ENCODE measurements at regions not wholly inside any gene's neighbourhood (a gene's known extent, or its start where the extent isn't known, plus 50 kb on each side); places are given as distances from the start of the nearest gene placed in this dataset.

DNA sequence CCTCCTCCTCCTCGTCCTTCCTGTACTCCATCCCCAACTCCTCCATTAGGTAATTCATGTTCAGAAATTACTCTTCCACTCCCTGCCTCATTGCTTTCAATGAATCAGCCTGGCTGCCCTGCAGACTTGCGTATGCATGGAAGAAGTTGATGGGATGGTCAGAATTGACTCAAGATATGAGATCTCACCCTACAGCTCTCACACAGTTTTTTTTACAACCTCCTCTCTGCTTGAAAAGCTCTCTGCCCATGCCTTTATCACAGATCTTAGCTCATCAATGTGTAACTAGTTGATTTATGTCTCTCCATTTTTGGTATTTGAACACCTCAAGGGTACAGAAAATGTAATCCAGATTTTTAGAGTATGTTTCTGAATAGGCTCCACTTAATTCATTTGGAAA, 506.9 kb downstream of the TBC1D4 start:
- H3K36me3 ChIP-seq (ENCODE audit: control insufficient read depth in 2 of 2, insufficient read depth in 2 of 2, low read length in 2 of 2): no peaks in the 10 kb centered on the region
- H3K4me1 ChIP-seq (ENCODE audit: control insufficient read depth in 2 of 2, insufficient read depth in 2 of 2, low read length in 2 of 2): no peaks in the 10 kb centered on the region
- no peak overlapping the region for H3K9ac ChIP-seq (ENCODE audit: low read depth in 1 of 2, low read length in 2 of 2)
- no peaks in the 10 kb centered on the region for H3K27me3 ChIP-seq (ENCODE audit: control insufficient read depth in 2 of 2, insufficient read depth in 2 of 2, low read length in 2 of 2)
- H3K27ac ChIP-seq (ENCODE audit: low read depth in 2 of 2, low read length in 2 of 2): no peak overlapping the region
- H3K4me3 ChIP-seq (ENCODE audit: low read length in 2 of 2): no peak overlapping the region
- no peaks in the 10 kb centered on the region for H3K9me3 ChIP-seq (ENCODE audit: control insufficient read depth in 2 of 2, low read length in 2 of 2)

DNA sequence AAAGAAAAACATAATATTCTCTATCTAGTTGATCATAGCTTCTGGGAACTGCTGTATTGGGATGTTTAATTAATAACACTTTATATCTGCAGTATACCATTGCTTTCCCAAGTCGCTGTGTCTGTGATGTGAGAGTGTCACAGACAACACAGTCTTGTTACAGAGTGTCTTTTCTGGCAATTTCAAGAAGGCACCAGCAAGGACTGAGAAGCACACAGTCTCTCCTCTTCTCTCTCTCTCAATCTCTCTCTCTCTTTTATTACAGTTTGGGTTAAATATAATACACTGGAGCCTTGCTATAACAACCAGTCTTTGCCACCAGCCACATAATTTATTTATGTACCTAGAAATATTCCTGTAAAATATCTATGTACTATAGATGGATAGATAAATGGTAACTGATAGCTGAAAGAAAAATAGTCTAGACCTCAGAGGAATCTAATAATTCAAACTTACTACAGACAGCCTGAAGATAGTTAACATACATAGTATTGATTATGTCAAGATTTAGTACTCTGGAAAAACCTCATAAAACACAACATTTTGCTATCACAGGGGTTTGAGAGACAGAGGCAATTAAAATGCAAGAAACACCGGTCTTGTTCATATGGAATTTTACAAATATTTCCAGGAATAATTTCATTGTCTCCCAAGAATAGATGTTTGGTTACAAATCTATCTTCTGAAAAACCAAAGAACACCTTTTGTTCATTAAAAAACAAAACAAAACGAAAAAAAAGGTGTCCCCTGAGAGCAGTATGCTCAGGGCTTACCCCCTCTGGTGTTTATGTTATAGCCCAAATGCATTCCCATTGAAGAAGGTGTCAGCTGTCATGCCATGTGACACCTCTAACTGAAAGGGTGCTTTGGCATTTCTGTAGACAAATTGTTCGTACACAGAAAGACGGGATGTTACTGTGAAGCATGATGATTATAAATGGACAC, 507.8 kb downstream of the TBC1D4 start:
- Histone ChIP-seq H3K9me3 (ENCODE audit: control insufficient read depth in 2 of 2, low read length in 2 of 2) (no peaks in the 10 kb centered on the region), H3K4me1 (ENCODE audit: control insufficient read depth in 2 of 2, insufficient read depth in 2 of 2, low read length in 2 of 2) (no peaks in the 10 kb centered on the region), H3K27me3 (ENCODE audit: control insufficient read depth in 2 of 2, insufficient read depth in 2 of 2, low read length in 2 of 2) (no peaks in the 10 kb centered on the region), H3K9ac (ENCODE audit: low read depth in 1 of 2, low read length in 2 of 2) (no peak overlapping the region), H3K4me3 (ENCODE audit: low read length in 2 of 2) (no peak overlapping the region), H3K36me3 (ENCODE audit: control insufficient read depth in 2 of 2, insufficient read depth in 2 of 2, low read length in 2 of 2) (no peaks in the 10 kb centered on the region), H3K27ac (ENCODE audit: low read depth in 2 of 2, low read length in 2 of 2) (no peak overlapping the region)

GRCh38 chr13:74969419-74969818, 512.5 kb downstream of the TBC1D4 start:
- H3K9me3 ChIP-seq (ENCODE audit: control insufficient read depth in 2 of 2, low read length in 2 of 2): no peaks in the 10 kb centered on the region
- no peak overlapping the region for H3K4me3 ChIP-seq (ENCODE audit: low read length in 2 of 2)

GRCh38 chr13:74966814-74967424, 515.0 kb downstream of the TBC1D4 start:
- Histone ChIP-seq H3K27me3 (ENCODE audit: control insufficient read depth in 2 of 2, insufficient read depth in 2 of 2, low read length in 2 of 2) (no peaks in the 10 kb centered on the region), H3K36me3 (ENCODE audit: control insufficient read depth in 2 of 2, insufficient read depth in 2 of 2, low read length in 2 of 2) (no peaks in the 10 kb centered on the region), H3K27ac (ENCODE audit: low read depth in 2 of 2, low read length in 2 of 2) (no peak overlapping the region)

More at GRCh38 chr13:74969419-74969818, 512.5 kb downstream of the TBC1D4 start:
- no peak overlapping the region for H3K9ac ChIP-seq (ENCODE audit: low read depth in 1 of 2, low read length in 2 of 2)
- H3K36me3 ChIP-seq (ENCODE audit: control insufficient read depth in 2 of 2, insufficient read depth in 2 of 2, low read length in 2 of 2): no peaks in the 10 kb centered on the region
- no peaks in the 10 kb centered on the region for H3K4me1 ChIP-seq (ENCODE audit: control insufficient read depth in 2 of 2, insufficient read depth in 2 of 2, low read length in 2 of 2)
- no peak overlapping the region for H3K27ac ChIP-seq (ENCODE audit: low read depth in 2 of 2, low read length in 2 of 2)
- H3K27me3 ChIP-seq (ENCODE audit: control insufficient read depth in 2 of 2, insufficient read depth in 2 of 2, low read length in 2 of 2): no peaks in the 10 kb centered on the region

GRCh38 chr13:74966275-74966674, 515.7 kb downstream of the TBC1D4 start:
- Histone ChIP-seq H3K27ac (ENCODE audit: low read depth in 2 of 2, low read length in 2 of 2) (no peak overlapping the region), H3K9me3 (ENCODE audit: control insufficient read depth in 2 of 2, low read length in 2 of 2) (no peaks in the 10 kb centered on the region), H3K9ac (ENCODE audit: low read depth in 1 of 2, low read length in 2 of 2) (no peak overlapping the region), H3K27me3 (ENCODE audit: control insufficient read depth in 2 of 2, insufficient read depth in 2 of 2, low read length in 2 of 2) (no peaks in the 10 kb centered on the region), H3K4me3 (ENCODE audit: low read length in 2 of 2) (no peak overlapping the region), H3K36me3 (ENCODE audit: control insufficient read depth in 2 of 2, insufficient read depth in 2 of 2, low read length in 2 of 2) (no peaks in the 10 kb centered on the region), H3K4me1 (ENCODE audit: control insufficient read depth in 2 of 2, insufficient read depth in 2 of 2, low read length in 2 of 2) (no peaks in the 10 kb centered on the region)

More at GRCh38 chr13:74966814-74967424, 515.0 kb downstream of the TBC1D4 start:
- no peak overlapping the region for H3K9ac ChIP-seq (ENCODE audit: low read depth in 1 of 2, low read length in 2 of 2)
- H3K4me1 ChIP-seq (ENCODE audit: control insufficient read depth in 2 of 2, insufficient read depth in 2 of 2, low read length in 2 of 2): no peaks in the 10 kb centered on the region
- no peak overlapping the region for H3K4me3 ChIP-seq (ENCODE audit: low read length in 2 of 2)
- no peaks in the 10 kb centered on the region for H3K9me3 ChIP-seq (ENCODE audit: control insufficient read depth in 2 of 2, low read length in 2 of 2)

- Histone ChIP-seq H3K9me3 (ENCODE audit: control insufficient read depth in 2 of 2, low read length in 2 of 2) (no peaks in the 10 kb centered on the region), H3K27me3 (ENCODE audit: control insufficient read depth in 2 of 2, insufficient read depth in 2 of 2, low read length in 2 of 2) (no peaks in the 10 kb centered on the region), H3K36me3 (ENCODE audit: control insufficient read depth in 2 of 2, insufficient read depth in 2 of 2, low read length in 2 of 2) (no peaks in the 10 kb centered on the region), H3K9ac (ENCODE audit: low read depth in 1 of 2, low read length in 2 of 2) (no peak overlapping the region), H3K27ac (ENCODE audit: low read depth in 2 of 2, low read length in 2 of 2) (no peak overlapping the region), H3K4me1 (ENCODE audit: control insufficient read depth in 2 of 2, insufficient read depth in 2 of 2, low read length in 2 of 2) (no peaks in the 10 kb centered on the region), H3K4me3 (ENCODE audit: low read length in 2 of 2) (no peak overlapping the region)
Measured at GRCh38 chr13:74945637-74946036, 536.3 kb downstream of the TBC1D4 start.

DNA sequence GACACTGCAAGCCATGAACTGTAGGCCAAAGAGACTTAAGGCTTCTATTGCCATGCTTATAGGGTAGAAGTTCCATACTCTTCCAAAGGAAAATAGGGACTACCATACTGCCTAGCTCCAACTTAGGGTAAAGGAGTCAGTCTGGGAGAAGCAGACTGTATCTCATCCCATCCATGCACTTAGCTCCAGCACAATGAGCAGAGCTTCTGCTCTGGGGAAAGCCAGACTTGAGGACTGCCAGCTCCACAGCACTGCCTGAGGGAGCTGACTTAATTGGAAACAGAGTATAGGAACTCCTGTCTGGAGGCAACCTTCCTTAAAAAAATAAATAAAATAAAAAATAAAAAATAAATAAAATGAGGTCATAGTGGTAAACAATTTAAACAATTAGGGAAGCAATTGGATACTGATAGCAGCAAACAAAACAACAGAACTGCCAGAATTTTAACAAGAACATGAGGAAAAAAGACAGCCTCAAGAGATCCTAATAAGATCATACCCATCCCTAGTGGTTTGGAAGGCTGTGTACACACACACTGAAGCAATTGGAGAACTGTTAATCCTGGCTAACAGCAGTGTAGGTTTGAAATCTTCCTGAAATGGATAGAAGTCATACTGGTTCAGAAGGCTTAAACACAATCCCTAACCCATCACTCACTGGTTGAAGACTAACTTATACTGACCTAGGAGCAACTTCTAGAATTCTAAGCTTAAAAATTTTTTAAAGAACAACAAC, 550.1 kb downstream of the TBC1D4 start:
- Histone ChIP-seq H3K4me3 (ENCODE audit: low read length in 2 of 2) (no peak overlapping the region), H3K27ac (ENCODE audit: low read depth in 2 of 2, low read length in 2 of 2) (no peak overlapping the region), H3K36me3 (ENCODE audit: control insufficient read depth in 2 of 2, insufficient read depth in 2 of 2, low read length in 2 of 2) (no peaks in the 10 kb centered on the region), H3K9ac (ENCODE audit: low read depth in 1 of 2, low read length in 2 of 2) (no peak overlapping the region), H3K27me3 (ENCODE audit: control insufficient read depth in 2 of 2, insufficient read depth in 2 of 2, low read length in 2 of 2) (no peaks in the 10 kb centered on the region), H3K9me3 (ENCODE audit: control insufficient read depth in 2 of 2, low read length in 2 of 2) (no peaks in the 10 kb centered on the region), H3K4me1 (ENCODE audit: control insufficient read depth in 2 of 2, insufficient read depth in 2 of 2, low read length in 2 of 2) (no peaks in the 10 kb centered on the region)

DNA sequence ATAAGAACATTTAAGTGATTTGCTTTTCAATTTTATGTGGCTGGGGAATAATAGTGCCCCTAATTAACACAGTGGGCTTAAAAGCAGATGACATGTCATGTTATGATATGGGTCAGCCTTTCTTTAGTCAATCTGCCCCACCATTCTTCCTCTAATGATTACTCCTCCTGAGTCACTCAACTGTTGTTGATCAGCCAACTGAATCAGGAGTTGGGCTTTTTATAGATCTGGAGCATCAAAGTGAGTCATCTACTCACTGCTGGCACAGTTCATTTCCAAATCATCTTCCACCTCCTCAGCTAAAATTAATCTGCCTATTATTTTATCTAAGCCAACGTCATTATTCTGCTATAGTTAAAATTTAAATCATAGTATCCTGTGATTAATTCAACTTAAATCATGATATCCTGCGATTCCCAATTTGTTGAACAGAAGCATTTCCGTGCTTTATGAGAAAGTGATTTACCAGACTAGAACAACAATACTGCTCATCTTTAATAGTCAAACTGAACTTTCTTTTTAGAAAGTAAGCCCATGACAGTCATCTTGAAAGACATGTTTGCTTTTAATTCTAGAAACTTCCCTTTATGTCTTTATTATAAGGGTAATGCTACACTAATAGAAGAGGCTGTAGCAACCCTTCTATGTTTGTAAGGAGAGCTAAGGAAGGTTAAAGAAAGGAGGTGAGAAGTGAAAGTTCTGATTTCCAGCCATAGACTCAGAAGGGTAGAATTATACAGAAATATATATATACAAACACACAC, 551.4 kb downstream of the TBC1D4 start:
- Histone ChIP-seq H3K27ac (ENCODE audit: low read depth in 2 of 2, low read length in 2 of 2) (no peak overlapping the region), H3K4me3 (ENCODE audit: low read length in 2 of 2) (no peak overlapping the region), H3K4me1 (ENCODE audit: control insufficient read depth in 2 of 2, insufficient read depth in 2 of 2, low read length in 2 of 2) (no peaks in the 10 kb centered on the region), H3K9me3 (ENCODE audit: control insufficient read depth in 2 of 2, low read length in 2 of 2) (no peaks in the 10 kb centered on the region), H3K36me3 (ENCODE audit: control insufficient read depth in 2 of 2, insufficient read depth in 2 of 2, low read length in 2 of 2) (no peaks in the 10 kb centered on the region), H3K9ac (ENCODE audit: low read depth in 1 of 2, low read length in 2 of 2) (no peak overlapping the region), H3K27me3 (ENCODE audit: control insufficient read depth in 2 of 2, insufficient read depth in 2 of 2, low read length in 2 of 2) (no peaks in the 10 kb centered on the region)

- Histone ChIP-seq H3K36me3 (ENCODE audit: control insufficient read depth in 2 of 2, insufficient read depth in 2 of 2, low read length in 2 of 2) (no peaks in the 10 kb centered on the region), H3K27ac (ENCODE audit: low read depth in 2 of 2, low read length in 2 of 2) (no peak overlapping the region), H3K9me3 (ENCODE audit: control insufficient read depth in 2 of 2, low read length in 2 of 2) (no peaks in the 10 kb centered on the region), H3K9ac (ENCODE audit: low read depth in 1 of 2, low read length in 2 of 2) (no peak overlapping the region), H3K27me3 (ENCODE audit: control insufficient read depth in 2 of 2, insufficient read depth in 2 of 2, low read length in 2 of 2) (no peaks in the 10 kb centered on the region), H3K4me1 (ENCODE audit: control insufficient read depth in 2 of 2, insufficient read depth in 2 of 2, low read length in 2 of 2) (no peaks in the 10 kb centered on the region), H3K4me3 (ENCODE audit: low read length in 2 of 2) (no peak overlapping the region)
Measured at GRCh38 chr13:74929436-74929835, 552.5 kb downstream of the TBC1D4 start.

Data from mucosa of rectum (tissue), 2 donors.